SK-N-SH (cell line): ENCODE measurements at regions not wholly inside any gene's neighbourhood (a gene's known extent, or its start where the extent isn't known, plus 50 kb on each side); places are given as distances from the start of the nearest gene placed in this dataset.

Source experiments
- CTCF ChIA-PET: fragments of 300-600, 350-600 bp; formaldehyde crosslinking; extraction: SDS; loops from one replicate; lab custom pipeline; 2021; lab: Yijun Ruan, JAX
- POLR2A ChIA-PET: fragments of 350-600 bp; sonication (Branson Sonifier 250); formaldehyde crosslinking; extraction: SDS; loops from one replicate; lab custom pipeline; 2020; ENCODE audit warnings: antibody characterized with exemption, inconsistent platforms; lab: Yijun Ruan, JAX
- DNase-seq: peaks from one replicate; pipeline ENCODE4 v3.0.0; 2012
- H2AFZ ChIP-seq: fragments of 200-600 bp; sonication (generic); 2 replicates; pipeline ENCODE4 v1.8.1; 2016; ENCODE audit warnings: antibody characterized with exemption, mild to moderate bottlenecking, low read depth
- H3F3A ChIP-seq: fragments of 200-600 bp; sonication (generic); replicated peaks from 2 replicates; pipeline ENCODE3; 2016; ENCODE audit warnings: antibody characterized with exemption, mild to moderate bottlenecking; ENCODE audit not compliant: insufficient read depth
- H3K27ac ChIP-seq, 2 experiments: fragments of 200-500 bp in 1 of 2; fragments of 200-600 bp in 1 of 2; sonication (Bioruptor generic) in 1 of 2; sonication (generic), shearing (Covaris generic) in 1 of 2; 2 replicates each; pipeline versions ENCODE4 v1.5.1 to v1.6.1; 2014 to 2016; ENCODE audit warnings: low read depth in 2 of 2, inconsistent platforms in 1 of 2, low read length in 1 of 2, mild to moderate bottlenecking in 1 of 2, mixed read lengths in 1 of 2
- H3K27me3 ChIP-seq: fragments of 200-600 bp; sonication (generic), shearing (Covaris generic); 2 replicates; pipeline ENCODE4 v1.6.1; 2016; ENCODE audit warnings: mixed run types; ENCODE audit not compliant: insufficient read depth
- H3K36me3 ChIP-seq, 2 experiments: fragments of 200-500 bp in 1 of 2; fragments of 200-600 bp in 1 of 2; sonication (Bioruptor generic) in 1 of 2; sonication (generic) in 1 of 2; replicated peaks in 1 of 2; 2 replicates each; pipeline versions ENCODE3 to v1.5.1; 2014 to 2016; ENCODE audit warnings: low read length in 1 of 2, mild to moderate bottlenecking in 1 of 2; ENCODE audit not compliant: insufficient read depth in 2 of 2, control insufficient read depth in 1 of 2
- H3K4me1 ChIP-seq, 2 experiments: fragments of 200-500 bp in 1 of 2; fragments of 200-600 bp in 1 of 2; sonication (Bioruptor generic) in 1 of 2; sonication (generic), shearing (Covaris generic) in 1 of 2; 2 replicates each; pipeline versions ENCODE4 v1.5.1 to v1.6.1; 2014 to 2016; ENCODE audit warnings: low read depth in 1 of 2, low read length in 1 of 2, mixed run types in 1 of 2; ENCODE audit not compliant: insufficient read depth in 2 of 2, control insufficient read depth in 1 of 2
- H3K4me2 ChIP-seq: fragments of 200-600 bp; sonication (generic), shearing (Covaris generic); 2 replicates; pipeline ENCODE4 v1.6.1; 2017; ENCODE audit warnings: mixed run types
- H3K4me3 ChIP-seq, 2 experiments: fragments of 200-500 bp in 1 of 2; fragments of 200-600 bp in 1 of 2; sonication (Bioruptor generic) in 1 of 2; sonication (generic), shearing (Covaris generic) in 1 of 2; 2 replicates each; pipeline versions ENCODE4 v1.5.1 to v1.8.1; 2014 to 2016; ENCODE audit warnings: low read depth in 2 of 2, inconsistent platforms in 1 of 2, low read length in 1 of 2, mild to moderate bottlenecking in 1 of 2, mixed read lengths in 1 of 2, moderate library complexity in 1 of 2
- H3K79me2 ChIP-seq: fragments of 200-600 bp; sonication (generic); 2 replicates; pipeline ENCODE4 v1.8.1; 2017; ENCODE audit warnings: mild to moderate bottlenecking; ENCODE audit not compliant: insufficient read depth
- H3K9ac ChIP-seq: fragments of 200-600 bp; sonication (generic); 2 replicates; pipeline ENCODE4 v1.6.1; 2017; ENCODE audit warnings: mixed run types
- H3K9me2 ChIP-seq: fragments of 200-600 bp; sonication (generic); 2 replicates; pipeline ENCODE4 v1.6.1; 2017; ENCODE audit warnings: mixed run types
- H3K9me3 ChIP-seq: fragments of 200-600 bp; sonication (generic); 2 replicates; pipeline ENCODE4 v1.6.1; 2017; ENCODE audit warnings: mixed run types, mild to moderate bottlenecking, moderate library complexity
- H4K20me1 ChIP-seq: fragments of 200-600 bp; sonication (generic); 2 replicates; pipeline ENCODE4 v1.6.1; 2017; ENCODE audit warnings: mild to moderate bottlenecking, mixed run types; ENCODE audit not compliant: insufficient read depth
- CHD2 ChIP-seq: fragments of 150-350 bp; IDR thresholded peaks from 2 replicates; pipeline ENCODE4 v1.6.1; 2018; ENCODE audit warnings: low read length; ENCODE audit not compliant: partially characterized antibody
- EZH2phosphoT487 ChIP-seq: fragments of 200-600 bp; sonication (generic); IDR thresholded peaks from 2 replicates; pipeline ENCODE4 v1.6.1; 2017; ENCODE audit warnings: low read depth, mixed run types, mild to moderate bottlenecking, antibody characterized with exemption, moderate library complexity, borderline replicate concordance
- GABPA ChIP-seq: IDR thresholded peaks from 2 replicates; pipeline ENCODE4 v1.4.0; 2012; ENCODE audit warnings: low read depth, mild to moderate bottlenecking
- MEF2A ChIP-seq: IDR thresholded peaks from 2 replicates; pipeline ENCODE4 v1.4.0; 2012; ENCODE audit warnings: low read depth, borderline replicate concordance
- MXI1 ChIP-seq: IDR thresholded peaks from 2 replicates; pipeline ENCODE4 v1.6.1; 2012; ENCODE audit warnings: mild to moderate bottlenecking, low read depth, low read length, improper control_type of control experiment
- POLR2AphosphoS5 ChIP-seq: IDR thresholded peaks from 2 replicates; pipeline ENCODE4 v1.6.1; 2012; ENCODE audit warnings: low read depth, low read length
- RAD21 ChIP-seq: IDR thresholded peaks from 2 replicates; pipeline ENCODE4 v1.6.1; 2012; ENCODE audit warnings: mild to moderate bottlenecking, low read length
- RFX5 ChIP-seq: IDR thresholded peaks from 2 replicates; pipeline ENCODE4 v1.6.1; 2012; ENCODE audit warnings: mild to moderate bottlenecking, improper control_type of control experiment, low read length
- RXRA ChIP-seq: IDR thresholded peaks from 2 replicates; pipeline ENCODE4 v1.4.0; 2012; ENCODE audit warnings: low read depth, mild to moderate bottlenecking, borderline replicate concordance
- SIN3A ChIP-seq: IDR thresholded peaks from 2 replicates; pipeline ENCODE4 v1.6.1; 2012; ENCODE audit warnings: low read depth, mild to moderate bottlenecking, low read length, moderate library complexity, borderline replicate concordance
- TAF1 ChIP-seq: IDR thresholded peaks from 2 replicates; pipeline ENCODE4 v1.6.1; 2012; ENCODE audit warnings: low read depth, mild to moderate bottlenecking, low read length, moderate library complexity, borderline replicate concordance
- YY1 ChIP-seq: IDR thresholded peaks from 2 replicates; pipeline ENCODE4 v1.4.0; 2012; ENCODE audit warnings: low read depth, mild to moderate bottlenecking
- WGBS: methylation state at CpG from one replicate; pipeline ENCODE4 v1.1.6; 2017; ENCODE audit warnings: low lambda C conversion rate; 5-methylcytosine and 5-hydroxymethylcytosine counted together
- TF ChIP-seq, protein P1 (sequence below): fragments of 150-350 bp; IDR thresholded peaks from 2 replicates; pipeline ENCODE4 v1.6.1; 2016; ENCODE audit warnings: mild to moderate bottlenecking, low read depth, low read length
- TF ChIP-seq, protein P2 (sequence below): IDR thresholded peaks from 2 replicates; pipeline ENCODE4 v1.4.0; 2012; ENCODE audit warnings: low read depth, borderline replicate concordance
- TF ChIP-seq, protein P3 (sequence below): IDR thresholded peaks from 2 replicates; pipeline ENCODE4 v1.6.1; 2012; ENCODE audit warnings: mild to moderate bottlenecking, low read depth, low read length, moderate library complexity

GRCh38 chr4:162727232-162727631 is 439.5 kb downstream of the NAF1 start:
- H3K27ac ChIP-seq = no peak overlapping the region
- H3K36me3 ChIP-seq = no peaks in the 10 kb centered on the region
- ChIA-PET CTCF (no interaction called here), POLR2A (no interaction called here)
- no peaks in the 10 kb centered on the region for H3K4me1 ChIP-seq
- H4K20me1 ChIP-seq = no peaks in the 10 kb centered on the region
- H3K27me3 ChIP-seq = no peaks in the 10 kb centered on the region; the same call in 1 of the 2 replicates
- no peaks in the 10 kb centered on the region for H3K79me2 ChIP-seq
- no peak overlapping the region for H3K9ac ChIP-seq
- 32% methylated on average over 8 of the region's 8 CpGs for WGBS
- H3K9me2 ChIP-seq = no peaks in the 10 kb centered on the region
- no peak overlapping the region for H2AFZ ChIP-seq
- no peak overlapping the region for H3K4me2 ChIP-seq
- H3F3A ChIP-seq = no peaks in the 10 kb centered on the region
- no peaks in the 10 kb centered on the region for H3K9me3 ChIP-seq
- TF ChIP-seq POLR2AphosphoS5 = no peak
- TF ChIP-seq, protein P1, sequence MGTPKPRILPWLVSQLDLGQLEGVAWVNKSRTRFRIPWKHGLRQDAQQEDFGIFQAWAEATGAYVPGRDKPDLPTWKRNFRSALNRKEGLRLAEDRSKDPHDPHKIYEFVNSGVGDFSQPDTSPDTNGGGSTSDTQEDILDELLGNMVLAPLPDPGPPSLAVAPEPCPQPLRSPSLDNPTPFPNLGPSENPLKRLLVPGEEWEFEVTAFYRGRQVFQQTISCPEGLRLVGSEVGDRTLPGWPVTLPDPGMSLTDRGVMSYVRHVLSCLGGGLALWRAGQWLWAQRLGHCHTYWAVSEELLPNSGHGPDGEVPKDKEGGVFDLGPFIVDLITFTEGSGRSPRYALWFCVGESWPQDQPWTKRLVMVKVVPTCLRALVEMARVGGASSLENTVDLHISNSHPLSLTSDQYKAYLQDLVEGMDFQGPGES = no peak
- no peak for TF ChIP-seq RAD21
- no peak for TF ChIP-seq MEF2A
- TF ChIP-seq TAF1 = no peak
- no peak for TF ChIP-seq RFX5
- no peak for TF ChIP-seq SIN3A
- DNase-seq = no peak
- no peak overlapping the region for H3K4me3 ChIP-seq

- CTCF ChIA-PET = no interaction called here
- 35% methylated on average over 3 of the region's 3 CpGs for WGBS
- Histone ChIP-seq H3K4me3 (no peak overlapping the region), H3K79me2 (no peaks in the 10 kb centered on the region), H3K36me3 (no peaks in the 10 kb centered on the region), H4K20me1 (no peaks in the 10 kb centered on the region), H3K27ac (no peak overlapping the region), H3F3A (no peaks in the 10 kb centered on the region), H3K9ac (no peak overlapping the region), H2AFZ (no peak overlapping the region), H3K4me1 (no peaks in the 10 kb centered on the region), H3K9me3 (no peaks in the 10 kb centered on the region), H3K4me2 (no peak overlapping the region), H3K9me2 (no peaks in the 10 kb centered on the region), H3K27me3 (no peaks in the 10 kb centered on the region)
- TF ChIP-seq RXRA (no peak), GABPA (no peak), CHD2 (no peak), TAF1 (no peak), YY1 (no peak), EZH2phosphoT487 (no peak), MXI1 (no peak)
- TF ChIP-seq, protein P2, sequence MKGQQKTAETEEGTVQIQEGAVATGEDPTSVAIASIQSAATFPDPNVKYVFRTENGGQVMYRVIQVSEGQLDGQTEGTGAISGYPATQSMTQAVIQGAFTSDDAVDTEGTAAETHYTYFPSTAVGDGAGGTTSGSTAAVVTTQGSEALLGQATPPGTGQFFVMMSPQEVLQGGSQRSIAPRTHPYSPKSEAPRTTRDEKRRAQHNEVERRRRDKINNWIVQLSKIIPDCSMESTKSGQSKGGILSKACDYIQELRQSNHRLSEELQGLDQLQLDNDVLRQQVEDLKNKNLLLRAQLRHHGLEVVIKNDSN = no peak
- TF ChIP-seq, protein P3, sequence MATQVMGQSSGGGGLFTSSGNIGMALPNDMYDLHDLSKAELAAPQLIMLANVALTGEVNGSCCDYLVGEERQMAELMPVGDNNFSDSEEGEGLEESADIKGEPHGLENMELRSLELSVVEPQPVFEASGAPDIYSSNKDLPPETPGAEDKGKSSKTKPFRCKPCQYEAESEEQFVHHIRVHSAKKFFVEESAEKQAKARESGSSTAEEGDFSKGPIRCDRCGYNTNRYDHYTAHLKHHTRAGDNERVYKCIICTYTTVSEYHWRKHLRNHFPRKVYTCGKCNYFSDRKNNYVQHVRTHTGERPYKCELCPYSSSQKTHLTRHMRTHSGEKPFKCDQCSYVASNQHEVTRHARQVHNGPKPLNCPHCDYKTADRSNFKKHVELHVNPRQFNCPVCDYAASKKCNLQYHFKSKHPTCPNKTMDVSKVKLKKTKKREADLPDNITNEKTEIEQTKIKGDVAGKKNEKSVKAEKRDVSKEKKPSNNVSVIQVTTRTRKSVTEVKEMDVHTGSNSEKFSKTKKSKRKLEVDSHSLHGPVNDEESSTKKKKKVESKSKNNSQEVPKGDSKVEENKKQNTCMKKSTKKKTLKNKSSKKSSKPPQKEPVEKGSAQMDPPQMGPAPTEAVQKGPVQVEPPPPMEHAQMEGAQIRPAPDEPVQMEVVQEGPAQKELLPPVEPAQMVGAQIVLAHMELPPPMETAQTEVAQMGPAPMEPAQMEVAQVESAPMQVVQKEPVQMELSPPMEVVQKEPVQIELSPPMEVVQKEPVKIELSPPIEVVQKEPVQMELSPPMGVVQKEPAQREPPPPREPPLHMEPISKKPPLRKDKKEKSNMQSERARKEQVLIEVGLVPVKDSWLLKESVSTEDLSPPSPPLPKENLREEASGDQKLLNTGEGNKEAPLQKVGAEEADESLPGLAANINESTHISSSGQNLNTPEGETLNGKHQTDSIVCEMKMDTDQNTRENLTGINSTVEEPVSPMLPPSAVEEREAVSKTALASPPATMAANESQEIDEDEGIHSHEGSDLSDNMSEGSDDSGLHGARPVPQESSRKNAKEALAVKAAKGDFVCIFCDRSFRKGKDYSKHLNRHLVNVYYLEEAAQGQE = no peak
- DNase-seq = no peak
- POLR2A ChIA-PET = no interaction called here
Observed at GRCh38 chr4:162715401-162715800, 451.3 kb downstream of the NAF1 start.
